SK-N-SH (cell line): ENCODE measurements at regions not wholly inside any gene's neighbourhood (a gene's known extent, or its start where the extent isn't known, plus 50 kb on each side); places are given as distances from the start of the nearest gene placed in this dataset.

Experiments used
- CTCF ChIP-seq: fragments of 200-600 bp; sonication (generic); IDR thresholded peaks from 2 replicates; pipeline ENCODE4 v1.6.1; 2017; ENCODE audit warnings: antibody characterized with exemption, mild to moderate bottlenecking, moderate library complexity
- POLR2AphosphoS5 ChIP-seq: IDR thresholded peaks from 2 replicates; pipeline ENCODE4 v1.6.1; 2012; ENCODE audit warnings: low read depth, low read length
- USF2 ChIP-seq: fragments of 150-350 bp; IDR thresholded peaks from 2 replicates; pipeline ENCODE4 v1.6.1; 2017; ENCODE audit warnings: antibody characterized with exemption, low read length, low read depth, borderline replicate concordance
- TF ChIP-seq, protein P1 (sequence below): IDR thresholded peaks from 2 replicates; pipeline ENCODE4 v1.4.0; 2012; ENCODE audit warnings: low read depth, borderline replicate concordance

GRCh38 chr21:27688773-27689172 is 721.9 kb upstream of the ADAMTS5 start:
- TF ChIP-seq CTCF = no peak
- TF ChIP-seq, protein P1, sequence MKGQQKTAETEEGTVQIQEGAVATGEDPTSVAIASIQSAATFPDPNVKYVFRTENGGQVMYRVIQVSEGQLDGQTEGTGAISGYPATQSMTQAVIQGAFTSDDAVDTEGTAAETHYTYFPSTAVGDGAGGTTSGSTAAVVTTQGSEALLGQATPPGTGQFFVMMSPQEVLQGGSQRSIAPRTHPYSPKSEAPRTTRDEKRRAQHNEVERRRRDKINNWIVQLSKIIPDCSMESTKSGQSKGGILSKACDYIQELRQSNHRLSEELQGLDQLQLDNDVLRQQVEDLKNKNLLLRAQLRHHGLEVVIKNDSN = no peak
- no peak for TF ChIP-seq POLR2AphosphoS5
- no peak for TF ChIP-seq USF2
